GM12878 (cell line): ENCODE measurements at regions not wholly inside any gene's neighbourhood (a gene's known extent, or its start where the extent isn't known, plus 50 kb on each side); places are given as distances from the start of the nearest gene placed in this dataset.

Experiments used
- CTCF ChIP-seq, 3 experiments: IDR thresholded peaks in 2 of 3; conservative IDR thresholded peaks in 1 of 3; 2 replicates each; pipeline ENCODE4 v1.5.1; 2011; ENCODE audit warnings: low read depth in 3 of 3, low read length in 3 of 3, mild to moderate bottlenecking in 3 of 3, control low read depth in 2 of 3, moderate library complexity in 2 of 3, inconsistent platforms in 1 of 3, mixed read lengths in 1 of 3; ENCODE audit not compliant: control insufficient read depth in 2 of 3, insufficient read depth in 1 of 3; ENCODE audit errors: extremely low read depth in 1 of 3
- EED ChIP-seq: sonication (generic); IDR thresholded peaks from 2 replicates; pipeline ENCODE4 v1.6.1; 2016; ENCODE audit warnings: antibody characterized with exemption, low read depth
- NRF1 ChIP-seq: conservative IDR thresholded peaks from 2 replicates; pipeline ENCODE4 v1.6.1; 2011; ENCODE audit warnings: mild to moderate bottlenecking, low read depth, low read length, improper control_type of control experiment
- POLR2AphosphoS5 ChIP-seq: IDR thresholded peaks from 2 replicates; pipeline ENCODE4 v1.6.1; 2011; ENCODE audit warnings: mild to moderate bottlenecking, low read length, inconsistent platforms

- TF ChIP-seq NRF1 (no peak), CTCF (IDR thresholded peaks at IDR 0.05 in 2 of 3, conservative IDR thresholded peaks at IDR 0.05 in 1 of 3; ENCODE audit: control insufficient read depth in 2 of 3, extremely low read depth in 1 of 3, insufficient read depth in 1 of 3, low read depth in 3 of 3, low read length in 3 of 3) (no peak), POLR2AphosphoS5 (no peak), EED (no peak)
Measured at GRCh38 chr6:40194447-40195170, 260.3 kb upstream of the MOCS1 start.
